ENCODE measurements at regions not wholly inside any gene's neighbourhood (a gene's known extent, or its start where the extent isn't known, plus 50 kb on each side); places are given as distances from the start of the nearest gene placed in this dataset.

DNA sequence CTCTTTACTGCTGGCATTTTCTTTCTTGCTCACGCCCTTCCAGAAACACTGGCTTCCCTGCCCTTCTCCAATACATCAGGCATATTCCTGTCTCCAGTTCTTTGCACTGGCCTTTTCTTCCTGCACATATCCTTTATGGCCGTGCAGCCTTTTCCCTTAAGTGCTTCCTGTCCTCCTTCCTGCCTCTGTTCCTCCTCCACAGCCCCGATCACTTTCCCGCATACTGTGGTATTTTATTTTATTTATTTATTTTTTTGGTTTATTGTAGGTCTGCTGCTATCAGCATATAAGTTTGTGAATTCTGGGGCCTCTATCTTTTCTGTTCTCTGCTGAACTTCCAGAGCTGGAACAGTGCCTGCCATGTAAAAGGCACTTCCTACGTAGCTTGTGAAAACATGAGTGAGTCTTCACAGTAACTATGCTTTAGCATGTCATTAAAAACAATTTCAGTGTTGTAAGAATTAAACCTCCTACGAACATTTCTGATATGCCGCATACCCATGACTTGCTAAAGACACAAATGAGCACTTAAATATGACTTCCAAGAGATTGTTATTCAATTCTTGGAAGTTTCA lies 289.1 kb downstream of the TRIB2 start:
- TF ChIP-seq, protein P1, sequence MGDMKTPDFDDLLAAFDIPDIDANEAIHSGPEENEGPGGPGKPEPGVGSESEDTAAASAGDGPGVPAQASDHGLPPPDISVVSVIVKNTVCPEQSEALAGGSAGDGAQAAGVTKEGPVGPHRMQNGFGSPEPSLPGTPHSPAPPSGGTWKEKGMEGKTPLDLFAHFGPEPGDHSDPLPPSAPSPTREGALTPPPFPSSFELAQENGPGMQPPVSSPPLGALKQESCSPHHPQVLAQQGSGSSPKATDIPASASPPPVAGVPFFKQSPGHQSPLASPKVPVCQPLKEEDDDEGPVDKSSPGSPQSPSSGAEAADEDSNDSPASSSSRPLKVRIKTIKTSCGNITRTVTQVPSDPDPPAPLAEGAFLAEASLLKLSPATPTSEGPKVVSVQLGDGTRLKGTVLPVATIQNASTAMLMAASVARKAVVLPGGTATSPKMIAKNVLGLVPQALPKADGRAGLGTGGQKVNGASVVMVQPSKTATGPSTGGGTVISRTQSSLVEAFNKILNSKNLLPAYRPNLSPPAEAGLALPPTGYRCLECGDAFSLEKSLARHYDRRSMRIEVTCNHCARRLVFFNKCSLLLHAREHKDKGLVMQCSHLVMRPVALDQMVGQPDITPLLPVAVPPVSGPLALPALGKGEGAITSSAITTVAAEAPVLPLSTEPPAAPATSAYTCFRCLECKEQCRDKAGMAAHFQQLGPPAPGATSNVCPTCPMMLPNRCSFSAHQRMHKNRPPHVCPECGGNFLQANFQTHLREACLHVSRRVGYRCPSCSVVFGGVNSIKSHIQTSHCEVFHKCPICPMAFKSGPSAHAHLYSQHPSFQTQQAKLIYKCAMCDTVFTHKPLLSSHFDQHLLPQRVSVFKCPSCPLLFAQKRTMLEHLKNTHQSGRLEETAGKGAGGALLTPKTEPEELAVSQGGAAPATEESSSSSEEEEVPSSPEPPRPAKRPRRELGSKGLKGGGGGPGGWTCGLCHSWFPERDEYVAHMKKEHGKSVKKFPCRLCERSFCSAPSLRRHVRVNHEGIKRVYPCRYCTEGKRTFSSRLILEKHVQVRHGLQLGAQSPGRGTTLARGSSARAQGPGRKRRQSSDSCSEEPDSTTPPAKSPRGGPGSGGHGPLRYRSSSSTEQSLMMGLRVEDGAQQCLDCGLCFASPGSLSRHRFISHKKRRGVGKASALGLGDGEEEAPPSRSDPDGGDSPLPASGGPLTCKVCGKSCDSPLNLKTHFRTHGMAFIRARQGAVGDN (IDR thresholded peaks at IDR 0.05): no peak
- TF ChIP-seq NFIC (IDR thresholded peaks at IDR 0.05; ENCODE audit: low read depth, low read length): no peak
- no peak for TF ChIP-seq SREBF1 (IDR thresholded peaks at IDR 0.05; ENCODE audit: low read length)
- no peak for TF ChIP-seq SRF (IDR thresholded peaks at IDR 0.05; ENCODE audit: low read depth in 2 of 2, low read length in 2 of 2)
- TF ChIP-seq, protein P2, sequence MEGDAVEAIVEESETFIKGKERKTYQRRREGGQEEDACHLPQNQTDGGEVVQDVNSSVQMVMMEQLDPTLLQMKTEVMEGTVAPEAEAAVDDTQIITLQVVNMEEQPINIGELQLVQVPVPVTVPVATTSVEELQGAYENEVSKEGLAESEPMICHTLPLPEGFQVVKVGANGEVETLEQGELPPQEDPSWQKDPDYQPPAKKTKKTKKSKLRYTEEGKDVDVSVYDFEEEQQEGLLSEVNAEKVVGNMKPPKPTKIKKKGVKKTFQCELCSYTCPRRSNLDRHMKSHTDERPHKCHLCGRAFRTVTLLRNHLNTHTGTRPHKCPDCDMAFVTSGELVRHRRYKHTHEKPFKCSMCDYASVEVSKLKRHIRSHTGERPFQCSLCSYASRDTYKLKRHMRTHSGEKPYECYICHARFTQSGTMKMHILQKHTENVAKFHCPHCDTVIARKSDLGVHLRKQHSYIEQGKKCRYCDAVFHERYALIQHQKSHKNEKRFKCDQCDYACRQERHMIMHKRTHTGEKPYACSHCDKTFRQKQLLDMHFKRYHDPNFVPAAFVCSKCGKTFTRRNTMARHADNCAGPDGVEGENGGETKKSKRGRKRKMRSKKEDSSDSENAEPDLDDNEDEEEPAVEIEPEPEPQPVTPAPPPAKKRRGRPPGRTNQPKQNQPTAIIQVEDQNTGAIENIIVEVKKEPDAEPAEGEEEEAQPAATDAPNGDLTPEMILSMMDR (IDR thresholded peaks at IDR 0.05 in 2 of 3, conservative IDR thresholded peaks at IDR 0.05 in 1 of 3; ENCODE audit: control insufficient read depth in 2 of 3, extremely low read depth in 1 of 3, insufficient read depth in 1 of 3, low read depth in 3 of 3, low read length in 3 of 3): no peak
- TF ChIP-seq BCL11A (IDR thresholded peaks at IDR 0.05; ENCODE audit: low read depth, low read length): no peak
- TF ChIP-seq SMAD5 (IDR thresholded peaks at IDR 0.05; ENCODE audit: low read depth): no peak
- TF ChIP-seq NR2C1 (IDR thresholded peaks at IDR 0.05): no peak
- TF ChIP-seq NRF1 (conservative IDR thresholded peaks at IDR 0.05; ENCODE audit: low read depth, low read length): no peak
- TF ChIP-seq RELA (IDR thresholded peaks at IDR 0.05; ENCODE audit: borderline replicate concordance, partially characterized antibody): no peak
- TF ChIP-seq IKZF1 (conservative IDR thresholded peaks at IDR 0.05): no peak
- TF ChIP-seq MTA2 (IDR thresholded peaks at IDR 0.05; ENCODE audit: low read depth): no peak
- no peak for TF ChIP-seq PAX8 (IDR thresholded peaks at IDR 0.05)
- no peak for TF ChIP-seq SMARCA5 (IDR thresholded peaks at IDR 0.05)
- H3K4me3 ChIP-seq: no peak overlapping the region
- no peaks in the 10 kb centered on the region for H3K36me3 ChIP-seq (ENCODE audit: control insufficient read depth in 2 of 2, insufficient read depth in 2 of 2, low read length in 1 of 2)
- FAIRE-seq (no peak), DNase-seq (ENCODE audit: low read depth, low spot score) (no peak), ATAC-seq (no peak)
- no peaks in the 10 kb centered on the region for H3K4me1 ChIP-seq (ENCODE audit: control insufficient read depth, insufficient read depth, low read length)
- H3K9ac ChIP-seq (ENCODE audit: control insufficient read depth, insufficient read depth, low read length): no peak overlapping the region
- H3K9me3 ChIP-seq (replicated peaks; ENCODE audit: control insufficient read depth, insufficient read depth, low read length): no peaks in the 10 kb centered on the region
- in situ Hi-C loops (cut with MboI): loop anchor here (5.0 kb wide), 1 partner anchor 1179 kb away; no protein-coding TSS in a partner anchor
- H3K79me2 ChIP-seq (ENCODE audit: control insufficient read depth, insufficient read depth, low read length): no peaks in the 10 kb centered on the region
- ChIA-PET SMC1A (ENCODE audit: uncharacterized antibody, unreplicated experiment) (interaction anchor here (1.2 to 3.8 kb wide), 5 partner anchors 56 to 1222 kb away, joined by 3 to 42 read pairs (median 6); no protein-coding TSS in a partner anchor), POLR2A (no interaction called here), RAD21 (ENCODE audit: unreplicated experiment) (interaction anchor here (1.4 to 2.8 kb wide), 2 partner anchors 1139 to 1177 kb away, joined by 3 to 34 read pairs; no protein-coding TSS in a partner anchor), CTCF (interaction anchor here (0.7 to 3.9 kb wide), 8 partner anchors 9 to 1422 kb away, joined by 3 to 62 read pairs (median 8); partner anchors contain the start of gene TRIB2)
- 67% methylated on average over 7 of the region's 7 CpGs for WGBS (ENCODE audit: insufficient coverage, insufficient replicate concordance, low lambda C conversion rate, missing lambda C conversion rate)
- intact Hi-C loops (cut with micrococcal nuclease; ENCODE audit: unreplicated experiment): loop anchor here (5.0 to 10.0 kb wide), 2 partner anchors 289 to 1311 kb away; partner anchors contain the start of gene TRIB2
- no peak overlapping the region for H3K4me2 ChIP-seq (ENCODE audit: control insufficient read depth, insufficient read depth)
- no peak overlapping the region for H3K27ac ChIP-seq (ENCODE audit: control insufficient read depth, insufficient read depth)
- H2AFZ ChIP-seq (ENCODE audit: control insufficient read depth, low read depth, low read length): no peak overlapping the region
- H3K27me3 ChIP-seq (replicated peaks in 1 of 2; ENCODE audit: control insufficient read depth in 2 of 2, insufficient read depth in 2 of 2, low read length in 1 of 2): no peaks in the 10 kb centered on the region; a peak in 1 of 4 replicates
- BruUV-seq (replicated peaks): no TSS peak
- no peaks in the 10 kb centered on the region for H4K20me1 ChIP-seq (ENCODE audit: control insufficient read depth, insufficient read depth)
